ENCODE measurements at regions not wholly inside any gene's neighbourhood (a gene's known extent, or its start where the extent isn't known, plus 50 kb on each side); places are given as distances from the start of the nearest gene placed in this dataset.

DNA sequence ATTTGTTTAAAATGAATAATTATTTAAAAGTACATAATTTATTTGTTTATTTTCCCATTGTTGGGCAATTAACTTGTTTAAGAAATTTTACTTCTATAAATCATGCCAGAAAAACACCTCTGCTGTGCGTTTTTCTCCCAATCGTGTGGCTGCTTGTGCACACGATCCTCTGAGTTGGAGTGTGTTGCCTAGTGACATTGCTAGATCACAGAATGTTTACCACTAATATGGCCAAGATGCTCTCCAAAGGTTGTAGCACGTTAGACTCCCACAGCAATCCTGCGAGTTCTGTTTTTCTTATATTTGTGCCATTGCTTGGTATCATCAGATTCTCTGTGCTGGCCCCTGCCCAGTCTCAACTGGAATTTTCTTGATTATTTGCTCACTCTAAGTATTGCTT is 207.1 kb upstream of the ADCY1 start (continued):
- TF ChIP-seq ZNF114 (CRISPR knock-in tag; IDR thresholded peaks at IDR 0.05), result no peak
- no peak for TF ChIP-seq STAT1 (IDR thresholded peaks at IDR 0.05; ENCODE audit: unreplicated experiment)
- TF ChIP-seq, protein P1, sequence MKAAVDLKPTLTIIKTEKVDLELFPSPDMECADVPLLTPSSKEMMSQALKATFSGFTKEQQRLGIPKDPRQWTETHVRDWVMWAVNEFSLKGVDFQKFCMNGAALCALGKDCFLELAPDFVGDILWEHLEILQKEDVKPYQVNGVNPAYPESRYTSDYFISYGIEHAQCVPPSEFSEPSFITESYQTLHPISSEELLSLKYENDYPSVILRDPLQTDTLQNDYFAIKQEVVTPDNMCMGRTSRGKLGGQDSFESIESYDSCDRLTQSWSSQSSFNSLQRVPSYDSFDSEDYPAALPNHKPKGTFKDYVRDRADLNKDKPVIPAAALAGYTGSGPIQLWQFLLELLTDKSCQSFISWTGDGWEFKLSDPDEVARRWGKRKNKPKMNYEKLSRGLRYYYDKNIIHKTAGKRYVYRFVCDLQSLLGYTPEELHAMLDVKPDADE (IDR thresholded peaks at IDR 0.05), result no peak
- no peak for TF ChIP-seq POLR2AphosphoS5 (IDR thresholded peaks at IDR 0.05; ENCODE audit: low read depth)
- TF ChIP-seq, protein P2, sequence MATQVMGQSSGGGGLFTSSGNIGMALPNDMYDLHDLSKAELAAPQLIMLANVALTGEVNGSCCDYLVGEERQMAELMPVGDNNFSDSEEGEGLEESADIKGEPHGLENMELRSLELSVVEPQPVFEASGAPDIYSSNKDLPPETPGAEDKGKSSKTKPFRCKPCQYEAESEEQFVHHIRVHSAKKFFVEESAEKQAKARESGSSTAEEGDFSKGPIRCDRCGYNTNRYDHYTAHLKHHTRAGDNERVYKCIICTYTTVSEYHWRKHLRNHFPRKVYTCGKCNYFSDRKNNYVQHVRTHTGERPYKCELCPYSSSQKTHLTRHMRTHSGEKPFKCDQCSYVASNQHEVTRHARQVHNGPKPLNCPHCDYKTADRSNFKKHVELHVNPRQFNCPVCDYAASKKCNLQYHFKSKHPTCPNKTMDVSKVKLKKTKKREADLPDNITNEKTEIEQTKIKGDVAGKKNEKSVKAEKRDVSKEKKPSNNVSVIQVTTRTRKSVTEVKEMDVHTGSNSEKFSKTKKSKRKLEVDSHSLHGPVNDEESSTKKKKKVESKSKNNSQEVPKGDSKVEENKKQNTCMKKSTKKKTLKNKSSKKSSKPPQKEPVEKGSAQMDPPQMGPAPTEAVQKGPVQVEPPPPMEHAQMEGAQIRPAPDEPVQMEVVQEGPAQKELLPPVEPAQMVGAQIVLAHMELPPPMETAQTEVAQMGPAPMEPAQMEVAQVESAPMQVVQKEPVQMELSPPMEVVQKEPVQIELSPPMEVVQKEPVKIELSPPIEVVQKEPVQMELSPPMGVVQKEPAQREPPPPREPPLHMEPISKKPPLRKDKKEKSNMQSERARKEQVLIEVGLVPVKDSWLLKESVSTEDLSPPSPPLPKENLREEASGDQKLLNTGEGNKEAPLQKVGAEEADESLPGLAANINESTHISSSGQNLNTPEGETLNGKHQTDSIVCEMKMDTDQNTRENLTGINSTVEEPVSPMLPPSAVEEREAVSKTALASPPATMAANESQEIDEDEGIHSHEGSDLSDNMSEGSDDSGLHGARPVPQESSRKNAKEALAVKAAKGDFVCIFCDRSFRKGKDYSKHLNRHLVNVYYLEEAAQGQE (IDR thresholded peaks at IDR 0.05; ENCODE audit: unreplicated experiment), result no peak
- TF ChIP-seq, protein P3, sequence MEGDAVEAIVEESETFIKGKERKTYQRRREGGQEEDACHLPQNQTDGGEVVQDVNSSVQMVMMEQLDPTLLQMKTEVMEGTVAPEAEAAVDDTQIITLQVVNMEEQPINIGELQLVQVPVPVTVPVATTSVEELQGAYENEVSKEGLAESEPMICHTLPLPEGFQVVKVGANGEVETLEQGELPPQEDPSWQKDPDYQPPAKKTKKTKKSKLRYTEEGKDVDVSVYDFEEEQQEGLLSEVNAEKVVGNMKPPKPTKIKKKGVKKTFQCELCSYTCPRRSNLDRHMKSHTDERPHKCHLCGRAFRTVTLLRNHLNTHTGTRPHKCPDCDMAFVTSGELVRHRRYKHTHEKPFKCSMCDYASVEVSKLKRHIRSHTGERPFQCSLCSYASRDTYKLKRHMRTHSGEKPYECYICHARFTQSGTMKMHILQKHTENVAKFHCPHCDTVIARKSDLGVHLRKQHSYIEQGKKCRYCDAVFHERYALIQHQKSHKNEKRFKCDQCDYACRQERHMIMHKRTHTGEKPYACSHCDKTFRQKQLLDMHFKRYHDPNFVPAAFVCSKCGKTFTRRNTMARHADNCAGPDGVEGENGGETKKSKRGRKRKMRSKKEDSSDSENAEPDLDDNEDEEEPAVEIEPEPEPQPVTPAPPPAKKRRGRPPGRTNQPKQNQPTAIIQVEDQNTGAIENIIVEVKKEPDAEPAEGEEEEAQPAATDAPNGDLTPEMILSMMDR (conservative IDR thresholded peaks at IDR 0.05; ENCODE audit: low read depth in 2 of 2), result no peak
- TF ChIP-seq EZH2 (IDR thresholded peaks at IDR 0.05; ENCODE audit: low read depth, unreplicated experiment), result no peak

DNA sequence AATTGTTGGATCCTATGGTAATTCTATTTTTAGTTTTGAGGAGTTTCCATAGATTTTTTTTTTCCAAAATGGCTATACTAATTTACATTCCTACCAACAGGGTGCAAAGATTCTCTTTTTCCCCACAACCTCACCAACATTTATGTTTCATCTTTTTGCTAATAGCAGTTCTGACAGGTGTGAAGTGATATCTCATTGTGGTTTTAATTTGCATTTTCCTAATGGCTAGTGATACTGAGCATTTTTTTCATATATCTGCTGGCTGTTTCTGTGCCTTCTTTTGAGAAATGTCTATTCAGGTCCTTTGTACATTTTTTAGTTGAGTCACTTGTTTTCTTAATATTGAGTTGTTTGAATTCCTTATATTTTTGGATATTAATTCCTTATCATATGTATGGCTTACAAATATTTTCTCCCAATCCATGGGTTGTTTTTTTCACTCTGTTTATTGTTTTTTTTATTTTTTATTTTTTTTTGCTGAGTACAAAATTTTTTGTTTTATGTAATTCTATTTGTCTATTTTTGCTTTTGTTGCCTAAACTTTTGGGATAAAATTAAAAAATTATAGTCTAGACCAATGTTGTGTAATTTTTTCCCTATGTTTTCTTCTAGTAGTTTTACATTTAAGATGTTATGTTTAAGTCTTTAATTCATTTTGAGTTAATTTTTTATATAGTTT is 205.9 kb upstream of the ADCY1 start:
- Histone ChIP-seq H3K36me3 (ENCODE audit: insufficient read depth) (no peaks in the 10 kb centered on the region), H3K4me2 (no peak overlapping the region), H3K4me3 (no peak overlapping the region), H3K79me2 (replicated peaks; ENCODE audit: insufficient read depth) (no peaks in the 10 kb centered on the region), H4K20me1 (replicated peaks; ENCODE audit: insufficient read depth) (no peaks in the 10 kb centered on the region), H2AFZ (no peak overlapping the region), H3K27me3 (ENCODE audit: insufficient read depth) (no peaks in the 10 kb centered on the region), H3F3A (replicated peaks; ENCODE audit: low read depth) (no peaks in the 10 kb centered on the region), H3K27ac (ENCODE audit: low read depth) (no peak overlapping the region), H3K9me2 (ENCODE audit: insufficient read depth) (no peaks in the 10 kb centered on the region), H3K4me1 (ENCODE audit: insufficient read depth) (no peaks in the 10 kb centered on the region)
- no peak for DNase-seq (ENCODE audit: low spot score)
- H3K4me3 Mint-ChIP-seq, result no peak overlapping the region
- 0 out of 3 replicates have a peak, but pooled peaks cover 4% of the 10 kb centered on the region for H3K4me1 Mint-ChIP-seq
- H3K27me3 Mint-ChIP-seq (ENCODE audit: insufficient read depth, low read depth, poor library complexity), result no peaks in the 10 kb centered on the region
- ATAC-seq, result no peak
- no peak overlapping the region for H3K27ac Mint-ChIP-seq
- peaks cover 4% of the 10 kb centered on the region for H3K9me3 Mint-ChIP-seq
- peaks cover 2% of the 10 kb centered on the region; the same call in 2 of the 3 replicates for H3K36me3 Mint-ChIP-seq (ENCODE audit: low read depth)
- TF ChIP-seq POLR2AphosphoS5 (IDR thresholded peaks at IDR 0.05; ENCODE audit: low read depth) (no peak), STAT1 (IDR thresholded peaks at IDR 0.05; ENCODE audit: unreplicated experiment) (no peak), ZNF331 (CRISPR knock-in tag; IDR thresholded peaks at IDR 0.05; ENCODE audit: low read depth) (no peak), NANOG (IDR thresholded peaks at IDR 0.05; ENCODE audit: borderline replicate concordance) (no peak), EZH2phosphoT487 (IDR thresholded peaks at IDR 0.05; ENCODE audit: unreplicated experiment) (no peak), EZH2 (IDR thresholded peaks at IDR 0.05; ENCODE audit: low read depth, unreplicated experiment) (no peak), ZNF114 (CRISPR knock-in tag; IDR thresholded peaks at IDR 0.05) (no peak), JUNB (IDR thresholded peaks at IDR 0.05; ENCODE audit: unreplicated experiment) (no peak), CREB1 (CRISPR knock-in tag; IDR thresholded peaks at IDR 0.05; ENCODE audit: low read depth) (no peak)
- TF ChIP-seq, protein P3 (conservative IDR thresholded peaks at IDR 0.05; ENCODE audit: low read depth in 2 of 2), result no peak
- TF ChIP-seq, protein P2 (IDR thresholded peaks at IDR 0.05; ENCODE audit: unreplicated experiment), result no peak
- TF ChIP-seq, protein P1 (IDR thresholded peaks at IDR 0.05), result no peak

Measured in GM23338 (cell line).